IMR-90 (cell line): ENCODE measurements at regions not wholly inside any gene's neighbourhood (a gene's known extent, or its start where the extent isn't known, plus 50 kb on each side); places are given as distances from the start of the nearest gene placed in this dataset.

Source experiments
- ATAC-seq: fragments of 200-7000 bp; cut with Tn5 transposase; 2 replicates; pipeline ENCODE4 v1.9.1; 2020; ENCODE audit warnings: low read depth, mild to moderate bottlenecking, moderate library complexity
- BruUV-seq: library from RNA; stranded (reverse); fragments of 400-500 nt; replicated peaks from 2 replicates; lab custom pipeline; 2021; lab: Mats Ljungman, UMichigan
- CTCF ChIA-PET: fragments of 300-600 bp; formaldehyde crosslinking; extraction: SDS; loops from one replicate; lab custom pipeline; 2021; ENCODE audit warnings: antibody characterized with exemption; lab: Yijun Ruan, JAX
- POLR2A ChIA-PET: fragments of 300-600 bp; sonication (Branson Sonifier 250); formaldehyde crosslinking; loops from one replicate; lab custom pipeline; 2022; ENCODE audit warnings: antibody characterized with exemption; ENCODE audit not compliant: unreplicated experiment; lab: Charles Lee
- DNase-seq: peaks from one replicate; pipeline ENCODE4 v3.0.0; 2013
- H2AFZ ChIP-seq: replicated peaks from 2 replicates; pipeline ENCODE3; 2013; ENCODE audit warnings: low read length, mild to moderate bottlenecking; ENCODE audit not compliant: poor library complexity
- H2AK5ac ChIP-seq: 2 replicates; pipeline ENCODE4 v1.6.1; 2013; ENCODE audit warnings: low read depth, low read length, inconsistent platforms
- H2AK9ac ChIP-seq: replicated peaks from 2 replicates; pipeline ENCODE3; 2013; ENCODE audit warnings: mild to moderate bottlenecking, low read depth, low read length, moderate library complexity; ENCODE audit not compliant: poor library complexity
- H2BK120ac ChIP-seq: 2 replicates; pipeline ENCODE4 v1.6.1; 2013; ENCODE audit warnings: low read depth, low read length, inconsistent platforms
- H2BK15ac ChIP-seq: 3 replicates; pipeline ENCODE4 v1.6.1; 2013; ENCODE audit warnings: low read depth, low read length, inconsistent platforms
- H2BK20ac ChIP-seq: 2 replicates; pipeline ENCODE4 v1.6.1; 2013; ENCODE audit warnings: low read depth, mild to moderate bottlenecking, inconsistent platforms, low read length, moderate library complexity
- H2BK5ac ChIP-seq: 2 replicates; pipeline ENCODE4 v1.6.1; 2013; ENCODE audit warnings: mild to moderate bottlenecking, low read depth, low read length, inconsistent platforms; ENCODE audit not compliant: poor library complexity, severe bottlenecking
- H3K14ac ChIP-seq: replicated peaks from 2 replicates; pipeline ENCODE4 v1.6.1; 2013; ENCODE audit warnings: low read depth, low read length, inconsistent platforms
- H3K18ac ChIP-seq: 2 replicates; pipeline ENCODE4 v1.6.1; 2013; ENCODE audit warnings: low read depth, low read length, control low read depth
- H3K23ac ChIP-seq: 2 replicates; pipeline ENCODE4 v1.6.1; 2013; ENCODE audit warnings: low read depth, low read length, inconsistent platforms
- H3K27ac ChIP-seq: 2 replicates; pipeline ENCODE4 v1.5.1; 2013; ENCODE audit warnings: mild to moderate bottlenecking, control low read depth, low read length; ENCODE audit not compliant: insufficient read depth
- H3K27me3 ChIP-seq: 2 replicates; pipeline ENCODE4 v1.6.1; 2013; ENCODE audit warnings: low read length; ENCODE audit not compliant: control insufficient read depth, insufficient read depth
- H3K36me3 ChIP-seq: 2 replicates; pipeline ENCODE4 v1.6.1; 2013; ENCODE audit warnings: low read length, mixed read lengths; ENCODE audit not compliant: control insufficient read depth, insufficient read depth
- H3K4ac ChIP-seq: 2 replicates; pipeline ENCODE4 v1.6.1; 2013; ENCODE audit warnings: low read depth, low read length, inconsistent platforms
- H3K4me1 ChIP-seq: 2 replicates; pipeline ENCODE4 v1.6.1; 2013; ENCODE audit warnings: low read length, mixed read lengths; ENCODE audit not compliant: control insufficient read depth, insufficient read depth
- H3K4me2 ChIP-seq: 2 replicates; pipeline ENCODE4 v1.6.1; 2013; ENCODE audit warnings: low read depth, mild to moderate bottlenecking, control low read depth, low read length, moderate library complexity
- H3K4me3 ChIP-seq: 2 replicates; pipeline ENCODE4 v1.5.1; 2013; ENCODE audit warnings: low read depth, mild to moderate bottlenecking, control low read depth, low read length, moderate library complexity; ENCODE audit not compliant: insufficient read depth
- H3K56ac ChIP-seq: 2 replicates; pipeline ENCODE4 v1.6.1; 2013; ENCODE audit warnings: low read length, inconsistent platforms; ENCODE audit not compliant: insufficient read depth; ENCODE audit errors: extremely low read depth
- H3K79me1 ChIP-seq, 2 experiments: 2 replicates each; pipeline ENCODE4 v1.6.1; 2013; ENCODE audit warnings: low read length in 2 of 2, inconsistent platforms in 1 of 2, low read depth in 1 of 2
- H3K9ac ChIP-seq: 2 replicates; pipeline ENCODE4 v1.6.1; 2013; ENCODE audit warnings: low read depth, low read length, control low read depth
- H3K9me1 ChIP-seq: 2 replicates; pipeline ENCODE4 v1.6.1; 2013; ENCODE audit warnings: low read length, inconsistent platforms; ENCODE audit not compliant: insufficient read depth
- H3K9me3 ChIP-seq: 2 replicates; pipeline ENCODE4 v1.6.1; 2013; ENCODE audit warnings: low read length; ENCODE audit not compliant: control insufficient read depth, insufficient read depth
- H4K20me1 ChIP-seq: 2 replicates; pipeline ENCODE4 v1.6.1; 2013; ENCODE audit warnings: low read length, inconsistent platforms; ENCODE audit not compliant: insufficient read depth
- H4K5ac ChIP-seq: 2 replicates; pipeline ENCODE4 v1.6.1; 2013; ENCODE audit warnings: mild to moderate bottlenecking, low read depth, low read length, control low read depth
- H4K8ac ChIP-seq, 2 experiments: 2 replicates each; pipeline ENCODE4 v1.6.1; 2013; ENCODE audit warnings: low read depth in 2 of 2, low read length in 2 of 2, control low read depth in 1 of 2, inconsistent platforms in 1 of 2
- H4K91ac ChIP-seq: 2 replicates; pipeline ENCODE4 v1.6.1; 2013; ENCODE audit warnings: low read depth, low read length, inconsistent platforms; ENCODE audit not compliant: insufficient read depth
- MXI1 ChIP-seq: IDR thresholded peaks from 2 replicates; pipeline ENCODE4 v1.6.1; 2012; ENCODE audit warnings: low read depth, mild to moderate bottlenecking, low read length, moderate library complexity, borderline replicate concordance
- WGBS, 2 experiments: methylation state at CpG; one replicate each; pipeline versions ENCODE4 v1.1.5 to v1.1.7; 2013; ENCODE audit warnings: missing lambda C conversion rate in 2 of 2; ENCODE audit not compliant: insufficient read length in 1 of 2; ENCODE audit errors: extremely low coverage in 2 of 2; 5-methylcytosine and 5-hydroxymethylcytosine counted together
- dilution Hi-C: fragments of 300-500 bp; cut with HindIII; formaldehyde crosslinking; loops from one replicate; pipeline ENCODE4 v1.14.3; 2018; ENCODE audit warnings: low sequenced_read_pairs; ENCODE audit not compliant: unreplicated experiment
- in situ Hi-C: fragments of 300-500 bp; cut with MboI; formaldehyde crosslinking; loops from 3 replicates; pipeline ENCODE4 v1.14.3; 2019; ENCODE audit warnings: low sequenced_read_pairs, inconsistent platforms, mixed read lengths
- intact Hi-C: fragments of 100-400 bp; cut with micrococcal nuclease; formaldehyde crosslinking; loops from 2 replicates; pipeline ENCODE4 v1.10.0; 2022

DNA sequence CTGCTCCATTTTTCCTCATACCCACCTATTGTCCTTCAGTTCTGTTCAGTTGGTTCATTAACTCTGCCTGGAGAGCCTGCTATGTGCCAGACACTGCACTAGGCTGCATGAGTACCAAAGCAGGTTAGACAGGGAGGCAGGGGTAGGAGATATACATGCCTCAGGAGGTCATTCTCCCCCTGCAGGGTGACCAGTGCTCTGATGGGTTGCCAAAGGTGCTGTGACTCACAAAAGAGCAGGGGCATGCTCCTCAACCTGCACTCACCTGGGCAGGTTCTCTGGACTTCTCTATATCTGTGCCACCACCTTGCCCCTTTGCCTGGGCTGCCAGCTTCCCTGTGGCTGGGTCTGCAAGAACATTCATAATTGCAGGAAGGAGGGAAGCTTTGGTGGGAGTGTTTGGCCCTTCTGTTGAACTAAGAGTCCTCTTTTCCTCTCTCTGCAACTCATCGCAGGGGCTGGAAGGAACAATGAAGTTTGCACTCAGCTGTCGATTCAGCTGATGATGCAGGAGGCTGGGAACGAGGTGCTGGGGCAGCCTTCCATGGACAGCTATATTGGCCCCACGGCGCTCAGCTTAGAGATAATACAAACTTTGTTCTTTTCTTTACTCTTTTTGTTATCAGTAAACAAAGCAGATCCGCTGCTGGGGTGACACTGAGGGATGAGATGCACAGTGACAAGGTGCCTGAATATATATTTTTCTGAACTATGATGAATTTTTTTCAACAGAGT, 356.4 kb upstream of the PLXNA2 start:
- H3K4ac ChIP-seq = no peak overlapping the region
- no peak overlapping the region for H3K56ac ChIP-seq
- no peak overlapping the region for H2AK5ac ChIP-seq
- ChIA-PET POLR2A (no interaction called here), CTCF (interaction anchor here (0.6 kb wide), 1 partner anchor 263 kb away, joined by 3 read pairs; no protein-coding TSS in a partner anchor)
- no TSS peak for BruUV-seq
- H3K27me3 ChIP-seq = no peaks in the 10 kb centered on the region
- in situ Hi-C loops (no loop called here), intact Hi-C loops (no loop called here), dilution Hi-C loops (no loop called here)
- no peak overlapping the region for H2AFZ ChIP-seq
- H3K9ac ChIP-seq = no peak overlapping the region
- H2BK20ac ChIP-seq = no peak overlapping the region
- no peak overlapping the region for H4K91ac ChIP-seq
- no peak overlapping the region for H2BK15ac ChIP-seq
- H3K18ac ChIP-seq = no peak overlapping the region
- no peaks in the 10 kb centered on the region for H3K36me3 ChIP-seq
- no peaks in the 10 kb centered on the region for H4K20me1 ChIP-seq
- H3K23ac ChIP-seq = no peak overlapping the region
- no peaks in the 10 kb centered on the region for H3K4me1 ChIP-seq
- H3K14ac ChIP-seq = no peak overlapping the region
- no peaks in the 10 kb centered on the region for H3K9me1 ChIP-seq
- no peak for DNase-seq
- H4K8ac ChIP-seq = no peak overlapping the region
- H2BK120ac ChIP-seq = no peak overlapping the region
- H3K4me2 ChIP-seq = no peak overlapping the region
- ATAC-seq = no peak
- no peak overlapping the region for H4K5ac ChIP-seq
- no peak overlapping the region for H3K27ac ChIP-seq
- WGBS, 2 experiments = no CpG with 5 or more reads among the region's 6 CpGs
- H3K9me3 ChIP-seq = peaks cover 3% of the 10 kb centered on the region; the same call in 1 of the 2 replicates
- no peak for TF ChIP-seq MXI1
- H2AK9ac ChIP-seq = no peak overlapping the region
- no peaks in the 10 kb centered on the region for H3K79me1 ChIP-seq
- no peak overlapping the region for H2BK5ac ChIP-seq
- H3K4me3 ChIP-seq = no peak overlapping the region
